ENCODE measurements at regions not wholly inside any gene's neighbourhood (a gene's known extent, or its start where the extent isn't known, plus 50 kb on each side); places are given as distances from the start of the nearest gene placed in this dataset.
"Not testable (repeated sequence)": the region's sequence is repeated elsewhere in the genome, so short reads cannot be mapped to it uniquely, and the experiment has no call there.

- intact Hi-C loops (cut with DNase I): no loop called here
- H3K9me3 ChIP-seq (ENCODE audit: control insufficient read depth in 2 of 3, insufficient read depth in 1 of 3, low read length in 3 of 3): no peaks in the 10 kb centered on the region
- no peaks in the 10 kb centered on the region for H3K36me3 ChIP-seq (ENCODE audit: control insufficient read depth in 2 of 3, insufficient read depth in 3 of 3, low read length in 3 of 3)
- H3K9ac ChIP-seq (ENCODE audit: low read length in 3 of 3): no peak overlapping the region
- peaks cover 0 to 10% (median 6%) of the 10 kb centered on the region in 3 donors for H3K4me1 ChIP-seq (ENCODE audit: control insufficient read depth in 2 of 3, insufficient read depth in 2 of 3, low read depth in 1 of 3, low read length in 3 of 3)
- no peak for FAIRE-seq
- H3K4me3 ChIP-seq (ENCODE audit: low read length in 3 of 3): no peak overlapping the region
- H3K27me3 ChIP-seq (ENCODE audit: control insufficient read depth, insufficient read depth, low read length): no peaks in the 10 kb centered on the region
- H3K27ac ChIP-seq (ENCODE audit: low read depth in 2 of 2, low read length in 2 of 2): no peak overlapping the region
- no peak for TF ChIP-seq CTCF (IDR thresholded peaks at IDR 0.05; ENCODE audit: borderline replicate concordance, extremely low read depth, insufficient read depth)
- DNase-seq: no peak
These were observed 101.1 kb downstream of the ATXN3L start for GRCh38 chrX:13218758-13219157.

- no peak for FAIRE-seq
- TF ChIP-seq CTCF (IDR thresholded peaks at IDR 0.05; ENCODE audit: borderline replicate concordance, extremely low read depth, insufficient read depth): no peak
These were observed 103.7 kb downstream of the ATXN3L start for GRCh38 chrX:13216139-13216538.

GRCh38 chrX:13215729-13216128 is 104.1 kb downstream of the ATXN3L start:
- no peak for TF ChIP-seq CTCF (IDR thresholded peaks at IDR 0.05; ENCODE audit: borderline replicate concordance, extremely low read depth, insufficient read depth)
- Histone ChIP-seq H3K9ac (ENCODE audit: low read length in 3 of 3) (no peak overlapping the region), H3K27me3 (ENCODE audit: control insufficient read depth, insufficient read depth, low read length) (no peaks in the 10 kb centered on the region), H3K4me1 (ENCODE audit: control insufficient read depth in 2 of 3, insufficient read depth in 2 of 3, low read depth in 1 of 3, low read length in 3 of 3) (peaks cover 0 to 4% (median under 1%) of the 10 kb centered on the region in 3 donors), H3K9me3 (ENCODE audit: control insufficient read depth in 2 of 3, insufficient read depth in 1 of 3, low read length in 3 of 3) (no peaks in the 10 kb centered on the region), H3K36me3 (ENCODE audit: control insufficient read depth in 2 of 3, insufficient read depth in 3 of 3, low read length in 3 of 3) (no peaks in the 10 kb centered on the region), H3K27ac (ENCODE audit: low read depth in 2 of 2, low read length in 2 of 2) (no peak overlapping the region), H3K4me3 (ENCODE audit: low read length in 3 of 3) (no peak overlapping the region)
- FAIRE-seq: no peak
- intact Hi-C loops (cut with DNase I): no loop called here
- no peak for DNase-seq

More at GRCh38 chrX:13216139-13216538, 103.7 kb downstream of the ATXN3L start:
- no peak overlapping the region for H3K9ac ChIP-seq (ENCODE audit: low read length in 3 of 3)
- no peaks in the 10 kb centered on the region for H3K9me3 ChIP-seq (ENCODE audit: control insufficient read depth in 2 of 3, insufficient read depth in 1 of 3, low read length in 3 of 3)
- no peak overlapping the region for H3K4me3 ChIP-seq (ENCODE audit: low read length in 3 of 3)
- H3K27ac ChIP-seq (ENCODE audit: low read depth in 2 of 2, low read length in 2 of 2): no peak overlapping the region
- no peak for DNase-seq
- H3K36me3 ChIP-seq (ENCODE audit: control insufficient read depth in 2 of 3, insufficient read depth in 3 of 3, low read length in 3 of 3): no peaks in the 10 kb centered on the region
- H3K27me3 ChIP-seq (ENCODE audit: control insufficient read depth, insufficient read depth, low read length): no peaks in the 10 kb centered on the region
- intact Hi-C loops (cut with DNase I): no loop called here
- peaks cover 0 to 8% (median 4%) of the 10 kb centered on the region in 3 donors for H3K4me1 ChIP-seq (ENCODE audit: control insufficient read depth in 2 of 3, insufficient read depth in 2 of 3, low read depth in 1 of 3, low read length in 3 of 3)

GRCh38 chrX:13212191-13212651 is 107.6 kb downstream of the ATXN3L start:
- no peaks in the 10 kb centered on the region for H3K9me3 ChIP-seq (ENCODE audit: control insufficient read depth in 2 of 3, insufficient read depth in 1 of 3, low read length in 3 of 3)
- FAIRE-seq (no peak), DNase-seq (no peak)
- no peak overlapping the region for H3K27ac ChIP-seq (ENCODE audit: low read depth in 2 of 2, low read length in 2 of 2)
- H3K9ac ChIP-seq (ENCODE audit: low read length in 3 of 3): no peak overlapping the region
- intact Hi-C loops (cut with DNase I): no loop called here
- no peak for TF ChIP-seq CTCF (IDR thresholded peaks at IDR 0.05; ENCODE audit: borderline replicate concordance, extremely low read depth, insufficient read depth)
- no peaks in the 10 kb centered on the region for H3K36me3 ChIP-seq (ENCODE audit: control insufficient read depth in 2 of 3, insufficient read depth in 3 of 3, low read length in 3 of 3)
- no peak overlapping the region for H3K4me3 ChIP-seq (ENCODE audit: low read length in 3 of 3)
- no peaks in the 10 kb centered on the region for H3K4me1 ChIP-seq (ENCODE audit: control insufficient read depth in 2 of 3, insufficient read depth in 2 of 3, low read depth in 1 of 3, low read length in 3 of 3)
- no peaks in the 10 kb centered on the region for H3K27me3 ChIP-seq (ENCODE audit: control insufficient read depth, insufficient read depth, low read length)

- H3K9ac ChIP-seq (ENCODE audit: low read length in 3 of 3); DNase-seq; intact Hi-C loops (cut with DNase I); H3K4me3 ChIP-seq (ENCODE audit: low read length in 3 of 3); H3K36me3 ChIP-seq (ENCODE audit: control insufficient read depth in 2 of 3, insufficient read depth in 3 of 3, low read length in 3 of 3); H3K9me3 ChIP-seq (ENCODE audit: control insufficient read depth in 2 of 3, insufficient read depth in 1 of 3, low read length in 3 of 3); H3K4me1 ChIP-seq (ENCODE audit: control insufficient read depth in 2 of 3, insufficient read depth in 2 of 3, low read depth in 1 of 3, low read length in 3 of 3); FAIRE-seq; H3K27me3 ChIP-seq (ENCODE audit: control insufficient read depth, insufficient read depth, low read length); H3K27ac ChIP-seq (ENCODE audit: low read depth in 2 of 2, low read length in 2 of 2): not testable (repeated sequence)
These were observed 109.7 kb downstream of the ATXN3L start for GRCh38 chrX:13210142-13210541.

- H3K27ac ChIP-seq (ENCODE audit: low read depth in 2 of 2, low read length in 2 of 2); DNase-seq; H3K36me3 ChIP-seq (ENCODE audit: control insufficient read depth in 2 of 3, insufficient read depth in 3 of 3, low read length in 3 of 3); FAIRE-seq; intact Hi-C loops (cut with DNase I); H3K27me3 ChIP-seq (ENCODE audit: control insufficient read depth, insufficient read depth, low read length); H3K4me3 ChIP-seq (ENCODE audit: low read length in 3 of 3); H3K9me3 ChIP-seq (ENCODE audit: control insufficient read depth in 2 of 3, insufficient read depth in 1 of 3, low read length in 3 of 3); H3K9ac ChIP-seq (ENCODE audit: low read length in 3 of 3); H3K4me1 ChIP-seq (ENCODE audit: control insufficient read depth in 2 of 3, insufficient read depth in 2 of 3, low read depth in 1 of 3, low read length in 3 of 3): not testable (repeated sequence)
These were observed 110.1 kb downstream of the ATXN3L start for GRCh38 chrX:13209704-13210103.
